ENCODE measurements at regions not wholly inside any gene's neighbourhood (a gene's known extent, or its start where the extent isn't known, plus 50 kb on each side); places are given as distances from the start of the nearest gene placed in this dataset.

GRCh38 chr2:8399731-8400130 is 282.1 kb upstream of the ID2 start:
- Histone ChIP-seq H3K9me2 (replicated peaks; ENCODE audit: low read depth, low read length) (no peaks in the 10 kb centered on the region), H3K9me3 (ENCODE audit: insufficient read depth, low read depth, low read length) (no peaks in the 10 kb centered on the region), H2AFZ (ENCODE audit: low read length) (no peak overlapping the region), H3K27me3 (ENCODE audit: insufficient read depth, low read length, poor library complexity, severe bottlenecking) (no peaks in the 10 kb centered on the region), H3K9ac (ENCODE audit: low read depth, low read length, poor library complexity, severe bottlenecking) (no peak overlapping the region), H3K36me3 (ENCODE audit: insufficient read depth, low read length) (no peaks in the 10 kb centered on the region), H3K79me2 (ENCODE audit: insufficient read depth, low read length) (no peaks in the 10 kb centered on the region), H4K20me1 (ENCODE audit: insufficient read depth, low read length, poor library complexity, severe bottlenecking) (no peaks in the 10 kb centered on the region), H3F3A (ENCODE audit: low read depth) (no peaks in the 10 kb centered on the region), H3K4me2 (ENCODE audit: low read depth, low read length, poor library complexity, severe bottlenecking) (no peak overlapping the region), H3K4me1 (ENCODE audit: insufficient read depth, low read length, poor library complexity, severe bottlenecking) (peaks cover 13% of the 10 kb centered on the region), H3K4me3 (ENCODE audit: low read length, poor library complexity, severe bottlenecking) (no peak overlapping the region)
- TF ChIP-seq EZH2phosphoT487 (IDR thresholded peaks at IDR 0.05; ENCODE audit: borderline replicate concordance), result no peak
- no peak for TF ChIP-seq CTCF (conservative IDR thresholded peaks at IDR 0.05; ENCODE audit: low read length)

GRCh38 chr2:8400196-8400595 is 281.7 kb upstream of the ID2 start:
- Histone ChIP-seq H3K9me3 (ENCODE audit: insufficient read depth, low read depth, low read length) (no peaks in the 10 kb centered on the region), H3K4me3 (ENCODE audit: low read length, poor library complexity, severe bottlenecking) (no peak overlapping the region), H3F3A (ENCODE audit: low read depth) (no peaks in the 10 kb centered on the region), H3K36me3 (ENCODE audit: insufficient read depth, low read length) (no peaks in the 10 kb centered on the region), H3K79me2 (ENCODE audit: insufficient read depth, low read length) (no peaks in the 10 kb centered on the region), H3K4me2 (ENCODE audit: low read depth, low read length, poor library complexity, severe bottlenecking) (no peak overlapping the region), H4K20me1 (ENCODE audit: insufficient read depth, low read length, poor library complexity, severe bottlenecking) (no peaks in the 10 kb centered on the region), H3K9ac (ENCODE audit: low read depth, low read length, poor library complexity, severe bottlenecking) (no peak overlapping the region), H3K4me1 (ENCODE audit: insufficient read depth, low read length, poor library complexity, severe bottlenecking) (peaks cover 10% of the 10 kb centered on the region), H3K9me2 (replicated peaks; ENCODE audit: low read depth, low read length) (no peaks in the 10 kb centered on the region), H2AFZ (ENCODE audit: low read length) (no peak overlapping the region), H3K27me3 (ENCODE audit: insufficient read depth, low read length, poor library complexity, severe bottlenecking) (no peaks in the 10 kb centered on the region)
- TF ChIP-seq CTCF (conservative IDR thresholded peaks at IDR 0.05; ENCODE audit: low read length) (no peak), EZH2phosphoT487 (IDR thresholded peaks at IDR 0.05; ENCODE audit: borderline replicate concordance) (no peak)

GRCh38 chr2:8402222-8402621 is 279.6 kb upstream of the ID2 start:
- no peaks in the 10 kb centered on the region for H3K9me2 ChIP-seq (replicated peaks; ENCODE audit: low read depth, low read length)
- no peaks in the 10 kb centered on the region for H3K79me2 ChIP-seq (ENCODE audit: insufficient read depth, low read length)
- H3K27me3 ChIP-seq (ENCODE audit: insufficient read depth, low read length, poor library complexity, severe bottlenecking), result no peaks in the 10 kb centered on the region
- no peak overlapping the region for H3K4me2 ChIP-seq (ENCODE audit: low read depth, low read length, poor library complexity, severe bottlenecking)
- TF ChIP-seq CTCF (conservative IDR thresholded peaks at IDR 0.05; ENCODE audit: low read length) (no peak), EZH2phosphoT487 (IDR thresholded peaks at IDR 0.05; ENCODE audit: borderline replicate concordance) (no peak)
- H3K4me3 ChIP-seq (ENCODE audit: low read length, poor library complexity, severe bottlenecking), result no peak overlapping the region
- no peaks in the 10 kb centered on the region for H3K9me3 ChIP-seq (ENCODE audit: insufficient read depth, low read depth, low read length)
- no peaks in the 10 kb centered on the region for H4K20me1 ChIP-seq (ENCODE audit: insufficient read depth, low read length, poor library complexity, severe bottlenecking)
- H3K4me1 ChIP-seq (ENCODE audit: insufficient read depth, low read length, poor library complexity, severe bottlenecking), result peaks cover 10% of the 10 kb centered on the region
- H3K9ac ChIP-seq (ENCODE audit: low read depth, low read length, poor library complexity, severe bottlenecking), result no peak overlapping the region
- H2AFZ ChIP-seq (ENCODE audit: low read length), result no peak overlapping the region
- H3K36me3 ChIP-seq (ENCODE audit: insufficient read depth, low read length), result no peaks in the 10 kb centered on the region
- no peaks in the 10 kb centered on the region for H3F3A ChIP-seq (ENCODE audit: low read depth)

All from Loucy (cell line).